Stimulated activated naive CD8-positive, alpha-beta T cell treated with anti-CD3 and anti-CD28 coated beads, Interleukin-15, Interleukin-2, amounts not matched to agents 100 ng/mL and 50 ng/mL, for 24 hours (primary cell): ENCODE measurements at regions not wholly inside any gene's neighbourhood (a gene's known extent, or its start where the extent isn't known, plus 50 kb on each side); places are given as distances from the start of the nearest gene placed in this dataset.
"Not testable (repeated sequence)": the region's sequence is repeated elsewhere in the genome, so short reads cannot be mapped to it uniquely, and the experiment has no call there.

ENCODE experiments used
- H3K27ac Mint-ChIP-seq: one replicate; pipeline ENCODE4 v1.8.0; 2021; ENCODE audit warnings: mild to moderate bottlenecking, mixed read lengths
- H3K27me3 Mint-ChIP-seq: one replicate; pipeline ENCODE4 v1.8.0; 2021; ENCODE audit warnings: mixed read lengths
- H3K36me3 Mint-ChIP-seq: one replicate; pipeline ENCODE4 v1.8.0; 2021; ENCODE audit warnings: low read depth, mixed read lengths
- H3K4me1 Mint-ChIP-seq: one replicate; pipeline ENCODE4 v1.8.0; 2021; ENCODE audit warnings: low read depth, mixed read lengths
- H3K4me3 Mint-ChIP-seq: one replicate; pipeline ENCODE4 v1.8.0; 2021; ENCODE audit warnings: mild to moderate bottlenecking, mixed read lengths
- H3K9me3 Mint-ChIP-seq: one replicate; pipeline ENCODE4 v1.8.0; 2021; ENCODE audit warnings: mixed read lengths

- Mint-ChIP-seq H3K27me3 (peaks cover 3% of the 10 kb centered on the region), H3K4me1 (no peaks in the 10 kb centered on the region), H3K4me3 (no peak overlapping the region), H3K9me3 (no peaks in the 10 kb centered on the region), H3K36me3 (no peaks in the 10 kb centered on the region), H3K27ac (no peak overlapping the region)
Observed at GRCh38 chr12:59075968-59076490, 155.7 kb upstream of the LRIG3 start.

- Mint-ChIP-seq H3K4me1 (no peaks in the 10 kb centered on the region), H3K9me3 (no peaks in the 10 kb centered on the region), H3K36me3 (no peaks in the 10 kb centered on the region), H3K4me3 (no peak overlapping the region), H3K27me3 (no peaks in the 10 kb centered on the region), H3K27ac (no peak overlapping the region)
Observed at GRCh38 chr12:59075141-59075540, 154.8 kb upstream of the LRIG3 start.

DNA sequence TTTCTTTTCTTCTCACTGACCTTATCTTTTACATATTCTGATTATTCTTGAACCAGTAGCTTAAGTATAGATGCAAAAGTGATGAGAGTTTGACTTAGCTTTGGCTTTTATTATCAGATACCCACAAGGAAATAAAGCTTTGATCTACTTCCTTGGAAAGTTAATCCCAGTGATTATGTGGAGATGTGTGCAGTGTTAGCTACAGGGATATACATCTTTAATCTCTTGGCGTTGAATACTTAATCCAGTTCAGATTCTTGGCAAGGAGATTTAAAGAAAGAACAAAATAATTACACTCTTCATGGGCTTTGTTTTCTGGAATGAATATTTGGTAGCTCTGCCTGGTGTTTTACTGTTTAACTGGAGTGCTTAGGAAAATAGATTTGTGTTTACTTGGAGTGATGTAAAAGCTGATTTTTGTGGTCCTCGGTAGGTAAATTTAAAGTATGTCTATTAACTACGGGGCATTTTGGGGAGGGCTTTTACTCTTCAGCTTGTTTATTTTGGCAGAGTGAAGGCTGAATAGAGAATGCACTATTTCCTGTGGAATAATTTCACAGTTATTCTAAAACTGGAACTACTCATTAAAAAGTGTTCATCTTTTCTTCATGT lies 150.1 kb upstream of the LRIG3 start:
- Mint-ChIP-seq H3K27ac (no peak overlapping the region), H3K36me3 (no peaks in the 10 kb centered on the region), H3K4me3 (no peak overlapping the region), H3K9me3 (no peaks in the 10 kb centered on the region), H3K4me1 (no peaks in the 10 kb centered on the region), H3K27me3 (no peaks in the 10 kb centered on the region)

GRCh38 chr12:59069516-59069915 lies 149.2 kb upstream of the LRIG3 start:
- Mint-ChIP-seq H3K4me3 (no peak overlapping the region), H3K27me3 (no peaks in the 10 kb centered on the region)

DNA sequence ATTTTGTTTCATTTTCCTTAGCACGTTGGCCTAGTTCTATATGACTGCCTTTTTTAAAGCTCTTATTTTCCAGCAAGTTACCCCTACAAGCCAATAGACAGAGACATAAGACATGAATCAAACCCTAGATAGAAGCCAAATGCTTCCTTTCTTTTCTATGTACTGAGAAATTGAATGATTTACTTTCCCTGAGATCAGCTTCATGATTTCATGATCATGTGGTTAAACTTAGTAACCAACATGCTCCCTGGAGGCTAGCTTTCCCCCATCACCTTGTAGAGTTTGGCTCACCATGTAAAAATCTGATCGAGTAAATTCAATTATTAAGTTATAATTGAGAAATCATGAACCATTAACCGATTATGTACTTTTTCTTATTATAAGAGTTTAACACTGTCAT lies 148.1 kb upstream of the LRIG3 start:
- Mint-ChIP-seq H3K4me3 (no peak overlapping the region), H3K36me3 (no peaks in the 10 kb centered on the region), H3K27ac (no peak overlapping the region), H3K4me1 (no peaks in the 10 kb centered on the region), H3K27me3 (no peaks in the 10 kb centered on the region), H3K9me3 (no peaks in the 10 kb centered on the region)

More at GRCh38 chr12:59069516-59069915, 149.2 kb upstream of the LRIG3 start:
- no peaks in the 10 kb centered on the region for H3K4me1 Mint-ChIP-seq
- H3K36me3 Mint-ChIP-seq, result no peaks in the 10 kb centered on the region
- H3K27ac Mint-ChIP-seq, result no peak overlapping the region
- no peaks in the 10 kb centered on the region for H3K9me3 Mint-ChIP-seq

- no peaks in the 10 kb centered on the region for H3K36me3 Mint-ChIP-seq
- no peaks in the 10 kb centered on the region for H3K4me1 Mint-ChIP-seq
- H3K27me3 Mint-ChIP-seq, result no peaks in the 10 kb centered on the region
- H3K27ac Mint-ChIP-seq, result no peak overlapping the region
- H3K9me3 Mint-ChIP-seq, result no peaks in the 10 kb centered on the region
- no peak overlapping the region for H3K4me3 Mint-ChIP-seq
Observed at GRCh38 chr12:59067083-59067482, 146.8 kb upstream of the LRIG3 start.

DNA sequence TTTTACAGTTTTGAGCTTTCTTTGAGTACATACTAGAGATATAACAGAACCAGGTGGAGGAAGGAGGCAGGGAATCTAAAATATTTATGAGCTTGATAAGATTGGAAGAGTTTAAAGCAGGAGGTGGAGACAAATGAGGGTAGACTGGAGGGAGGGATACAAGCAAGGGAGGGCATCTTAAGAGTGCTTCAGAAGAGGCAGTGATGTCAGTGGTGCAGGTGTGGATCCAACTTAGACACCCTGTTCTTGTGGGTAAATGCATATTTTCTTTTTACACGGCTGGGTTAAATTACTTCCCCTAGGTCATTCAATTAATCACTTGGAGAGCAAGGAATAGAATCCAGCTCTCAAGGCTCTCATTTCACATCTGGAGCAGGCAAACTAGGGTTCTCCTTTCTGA lies 146.1 kb upstream of the LRIG3 start:
- Mint-ChIP-seq H3K4me1 (no peaks in the 10 kb centered on the region), H3K27me3 (no peaks in the 10 kb centered on the region), H3K9me3 (no peaks in the 10 kb centered on the region), H3K36me3 (no peaks in the 10 kb centered on the region), H3K4me3 (no peak overlapping the region), H3K27ac (no peak overlapping the region)

DNA sequence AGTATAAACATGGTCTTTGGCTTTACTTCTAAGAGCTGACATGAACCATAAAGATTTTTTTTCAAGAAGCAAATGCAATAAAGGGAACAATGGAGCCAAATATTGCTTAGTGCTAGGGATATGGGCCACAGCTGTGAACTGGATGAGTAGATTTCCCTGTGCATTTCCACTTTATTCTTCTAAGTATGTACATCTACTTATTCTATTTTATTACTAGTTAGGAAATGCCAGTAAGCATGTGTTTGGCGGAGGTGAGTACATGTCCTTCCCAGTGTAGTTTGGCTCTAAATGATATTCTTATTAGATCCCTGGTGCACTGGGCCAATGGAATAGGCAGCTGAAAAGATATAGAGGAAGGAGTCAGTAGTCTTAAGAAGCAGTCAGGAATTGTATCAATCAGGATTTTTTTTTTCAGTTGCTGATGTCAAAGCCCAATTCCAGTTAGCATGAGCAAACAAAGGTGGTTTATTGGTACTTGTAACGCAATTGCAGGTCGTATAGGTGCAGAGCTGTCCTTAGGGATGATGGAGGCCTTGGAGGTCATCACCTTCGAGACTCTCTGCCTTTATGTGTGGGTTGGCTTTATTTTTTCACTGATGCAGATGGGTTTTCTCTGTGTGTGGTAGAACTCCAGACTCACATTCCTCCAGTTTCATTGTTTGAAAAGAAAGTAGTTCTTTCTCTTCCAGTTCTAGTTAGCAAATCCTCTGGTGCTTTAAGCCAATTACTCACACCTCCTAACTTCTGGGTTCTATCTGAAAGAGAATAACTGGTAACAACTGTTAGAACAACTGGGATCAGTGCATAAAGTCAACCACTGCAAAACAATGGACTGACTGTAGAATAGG lies 139.0 kb upstream of the LRIG3 start:
- no peak overlapping the region for H3K27ac Mint-ChIP-seq
- H3K4me1 Mint-ChIP-seq, result no peaks in the 10 kb centered on the region
- no peaks in the 10 kb centered on the region for H3K36me3 Mint-ChIP-seq
- H3K9me3 Mint-ChIP-seq, result no peaks in the 10 kb centered on the region
- H3K4me3 Mint-ChIP-seq, result no peak overlapping the region
- no peaks in the 10 kb centered on the region for H3K27me3 Mint-ChIP-seq

DNA sequence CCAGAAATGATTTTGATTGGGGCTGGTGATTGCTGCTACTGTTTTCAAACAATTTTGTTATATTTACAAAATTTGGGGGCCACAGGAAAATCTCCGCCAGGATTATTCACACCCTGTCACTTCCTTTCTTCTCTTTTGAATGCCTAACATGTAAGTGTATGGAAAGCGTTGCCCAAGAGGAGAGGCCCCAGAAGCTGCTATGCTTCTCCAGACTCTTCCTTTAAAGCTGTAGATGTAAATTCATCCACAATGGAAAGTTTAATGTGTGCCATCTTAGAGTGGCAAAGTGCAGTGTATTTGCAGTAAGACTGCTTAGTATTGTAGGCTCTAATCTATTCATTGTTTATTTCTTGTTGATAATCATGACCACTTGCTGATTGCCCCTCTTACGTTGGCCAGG lies 136.7 kb upstream of the LRIG3 start:
- Mint-ChIP-seq H3K27ac (no peak overlapping the region), H3K4me3 (no peak overlapping the region), H3K27me3 (no peaks in the 10 kb centered on the region), H3K9me3 (no peaks in the 10 kb centered on the region), H3K4me1 (no peaks in the 10 kb centered on the region), H3K36me3 (no peaks in the 10 kb centered on the region)

- H3K27ac Mint-ChIP-seq, result no peak overlapping the region
- no peak overlapping the region for H3K4me3 Mint-ChIP-seq
- no peaks in the 10 kb centered on the region for H3K4me1 Mint-ChIP-seq
- H3K27me3 Mint-ChIP-seq, result no peaks in the 10 kb centered on the region
- no peaks in the 10 kb centered on the region for H3K9me3 Mint-ChIP-seq
- no peaks in the 10 kb centered on the region for H3K36me3 Mint-ChIP-seq
Observed at GRCh38 chr12:59055204-59055860, 135.0 kb upstream of the LRIG3 start.

DNA sequence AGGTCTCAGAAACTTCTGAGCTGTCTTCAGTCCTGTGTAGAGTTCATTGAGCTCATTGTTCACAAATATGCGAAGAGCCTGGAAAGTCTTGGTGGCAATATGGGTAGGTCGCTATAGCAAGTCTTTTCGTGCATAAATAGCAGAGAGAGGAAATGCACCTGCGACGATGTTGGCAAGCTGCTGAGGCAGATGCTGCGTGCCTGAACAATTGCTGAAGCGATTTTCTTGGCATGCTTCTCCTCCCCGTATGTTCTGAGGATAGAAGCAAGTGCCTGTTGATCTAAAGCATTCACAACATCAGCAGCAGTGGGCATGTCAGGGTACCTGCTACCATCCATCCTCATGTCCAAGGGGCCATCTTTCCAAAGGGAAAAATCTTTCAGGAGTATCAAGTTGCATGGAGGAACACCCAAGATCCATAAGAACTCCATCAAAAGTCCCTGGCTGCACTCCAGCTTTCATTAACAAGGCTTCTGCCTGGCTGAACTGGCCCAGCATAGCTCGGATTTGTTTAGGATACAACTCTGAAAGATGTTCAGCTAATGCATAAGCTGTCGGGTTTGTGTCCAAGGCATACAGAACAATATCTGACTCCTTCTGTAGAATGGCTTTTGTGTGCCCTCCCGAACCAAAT lies 133.1 kb upstream of the LRIG3 start:
- H3K4me3 Mint-ChIP-seq, H3K4me1 Mint-ChIP-seq, H3K9me3 Mint-ChIP-seq, H3K27me3 Mint-ChIP-seq, H3K27ac Mint-ChIP-seq, H3K36me3 Mint-ChIP-seq: not testable (repeated sequence)

- Mint-ChIP-seq H3K9me3 (no peaks in the 10 kb centered on the region), H3K27ac (no peak overlapping the region), H3K36me3 (no peaks in the 10 kb centered on the region), H3K4me1 (no peaks in the 10 kb centered on the region), H3K4me3 (no peak overlapping the region), H3K27me3 (no peaks in the 10 kb centered on the region)
Observed at GRCh38 chr12:59046763-59047534, 126.6 kb upstream of the LRIG3 start.

DNA sequence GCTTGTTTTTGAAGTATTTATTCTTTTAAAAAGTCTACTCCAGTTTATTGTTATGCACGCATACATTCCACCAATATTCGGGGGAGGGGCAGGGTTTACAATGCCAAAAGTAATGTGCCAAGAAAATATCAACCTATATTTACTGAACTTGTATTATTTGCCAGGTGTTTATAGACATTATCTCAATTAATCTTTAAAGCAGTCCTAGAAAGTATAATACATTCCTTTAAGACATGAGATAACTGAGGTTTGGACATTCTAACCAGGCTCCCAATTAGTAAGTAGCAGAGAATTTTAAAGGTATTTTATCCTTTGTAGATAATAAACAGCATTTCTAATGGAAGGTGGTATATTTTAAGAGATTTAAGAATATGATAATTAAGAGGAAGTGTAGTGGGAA lies 124.5 kb upstream of the LRIG3 start:
- H3K4me3 Mint-ChIP-seq, result no peak overlapping the region

More for the DNA sequence above, 124.5 kb upstream of the LRIG3 start:
- Mint-ChIP-seq H3K27ac (no peak overlapping the region), H3K9me3 (no peaks in the 10 kb centered on the region), H3K36me3 (no peaks in the 10 kb centered on the region), H3K4me1 (no peaks in the 10 kb centered on the region), H3K27me3 (no peaks in the 10 kb centered on the region)
